B cell (primary cell): ENCODE measurements at regions not wholly inside any gene's neighbourhood (a gene's known extent, or its start where the extent isn't known, plus 50 kb on each side); places are given as distances from the start of the nearest gene placed in this dataset.

Experiments used
- ATAC-seq: fragments of 200-7000 bp; cut with Tn5 transposase; one replicate; pipeline ENCODE4 v1.10.0; 2021; ENCODE audit warnings: low read depth, mild to moderate bottlenecking, moderate number of reproducible peaks, moderate library complexity
- CTCF ChIA-PET: fragments of 350-600 bp; sonication (Branson Sonifier 250); formaldehyde crosslinking; loops from one replicate; lab custom pipeline; 2021; ENCODE audit warnings: antibody characterized with exemption, inconsistent platforms; lab: Charles Lee
- POLR2A ChIA-PET: fragments of 350-600 bp; sonication (Branson Sonifier 250); formaldehyde crosslinking; loops from one replicate; lab custom pipeline; 2021; ENCODE audit warnings: antibody characterized with exemption; lab: Charles Lee
- DNase-seq: peaks from one replicate; pipeline ENCODE4 v3.0.0; 2013
- H2AFZ ChIP-seq: 2 replicates; pipeline ENCODE4 v1.6.1; 2012; ENCODE audit warnings: mild to moderate bottlenecking, low read depth, low read length; ENCODE audit not compliant: insufficient read depth, poor library complexity, severe bottlenecking
- H3K27ac ChIP-seq, 2 donors: 1 replicate in 1 of 2; 2 replicates in 1 of 2; pipeline ENCODE4 v1.5.1; 2012 to 2013; ENCODE audit warnings: low read length in 2 of 2, mild to moderate bottlenecking in 2 of 2, moderate library complexity in 1 of 2
- H3K27me3 ChIP-seq, 4 experiments: fragments of 200-600 bp in 1 of 4; sonication (generic) in 1 of 4; replicated peaks in 1 of 4; 1 replicate in 2 of 4; 2 replicates in 2 of 4; pipeline versions ENCODE4 v1.6.1 to v1.7.0; 2013 to 2016; ENCODE audit warnings: low read length in 3 of 4, mild to moderate bottlenecking in 2 of 4, mixed read lengths in 1 of 4, moderate library complexity in 1 of 4; ENCODE audit not compliant: insufficient read depth in 4 of 4, control insufficient read depth in 3 of 4; ENCODE audit errors: control extremely low read depth in 1 of 4
- H3K36me3 ChIP-seq, 2 experiments: replicated peaks in 1 of 2; 1 replicate in 1 of 2; 2 replicates in 1 of 2; pipeline versions ENCODE4 v1.6.1 to v1.7.1; 2013; ENCODE audit warnings: low read length in 1 of 2; ENCODE audit not compliant: insufficient read depth in 2 of 2, control insufficient read depth in 1 of 2; ENCODE audit errors: control extremely low read depth in 1 of 2, extremely low read depth in 1 of 2
- H3K4me1 ChIP-seq, 2 donors: fragments of 200-600 bp in 1 of 2; sonication (generic) in 1 of 2; 1 replicate in 1 of 2; 2 replicates in 1 of 2; pipeline versions ENCODE4 v1.5.1 to v1.6.1; 2013 to 2017; ENCODE audit warnings: low read length in 2 of 2; ENCODE audit not compliant: control insufficient read depth in 2 of 2, insufficient read depth in 2 of 2
- H3K4me2 ChIP-seq: replicated peaks from 2 replicates; pipeline ENCODE3; 2012; ENCODE audit warnings: mild to moderate bottlenecking, low read depth, low read length; ENCODE audit not compliant: poor library complexity, severe bottlenecking
- H3K4me3 ChIP-seq, 5 experiments: fragments of 200-600 bp in 1 of 5; sonication (generic) in 1 of 5; 1 replicate in 3 of 5; 2 replicates in 2 of 5; pipeline versions ENCODE4 v1.5.1 to v1.7.0; 2011 to 2016; ENCODE audit warnings: low read length in 4 of 5, mild to moderate bottlenecking in 4 of 5, low read depth in 2 of 5, control low read depth in 1 of 5, moderate library complexity in 1 of 5; ENCODE audit not compliant: insufficient read depth in 1 of 5; ENCODE audit errors: control extremely low read depth in 1 of 5, extremely low read depth in 1 of 5
- H3K79me2 ChIP-seq: fragments of 200-600 bp; sonication (generic); one replicate; pipeline ENCODE4 v1.6.0; 2016; ENCODE audit warnings: low read length; ENCODE audit not compliant: control insufficient read depth, insufficient read depth
- H3K9ac ChIP-seq: fragments of 200-600 bp; sonication (generic); 2 replicates; pipeline ENCODE4 v1.6.1; 2017; ENCODE audit warnings: mild to moderate bottlenecking, low read length, moderate library complexity
- H3K9me3 ChIP-seq, 3 donors: one replicate each; pipeline versions ENCODE4 v1.6.1 to v1.7.1; 2013; ENCODE audit warnings: low read length in 2 of 3; ENCODE audit not compliant: control insufficient read depth in 2 of 3, insufficient read depth in 1 of 3; ENCODE audit errors: control extremely low read depth in 1 of 3
- H4K20me1 ChIP-seq: 2 replicates; pipeline ENCODE4 v1.6.0; 2012; ENCODE audit warnings: mild to moderate bottlenecking, low read length; ENCODE audit not compliant: insufficient read depth, control insufficient read depth, poor library complexity, severe bottlenecking
- H3K27ac Mint-ChIP-seq: one replicate; pipeline ENCODE4 v1.8.0; 2021; ENCODE audit warnings: mixed read lengths
- H3K27me3 Mint-ChIP-seq: one replicate; pipeline ENCODE4 v1.8.0; 2021; ENCODE audit warnings: mixed read lengths
- H3K4me1 Mint-ChIP-seq: one replicate; pipeline ENCODE4 v1.8.0; 2021; ENCODE audit warnings: mixed read lengths
- H3K4me3 Mint-ChIP-seq: one replicate; pipeline ENCODE4 v1.8.0; 2021; ENCODE audit warnings: mixed read lengths
- H3K9me3 Mint-ChIP-seq: one replicate; pipeline ENCODE4 v1.8.0; 2022; ENCODE audit warnings: mixed read lengths; ENCODE audit not compliant: insufficient read depth
- EZH2 ChIP-seq: IDR thresholded peaks from 2 replicates; pipeline ENCODE4 v1.6.1; 2012; ENCODE audit warnings: borderline replicate concordance, low read depth, mild to moderate bottlenecking, moderate library complexity, low read length; ENCODE audit not compliant: insufficient read depth, poor library complexity, severe bottlenecking
- WGBS: methylation state at CpG from one replicate; pipeline ENCODE4 v1.1.5; 2013; ENCODE audit warnings: missing lambda C conversion rate; ENCODE audit not compliant: insufficient coverage; 5-methylcytosine and 5-hydroxymethylcytosine counted together
- intact Hi-C: fragments of 100-400 bp; cut with micrococcal nuclease; formaldehyde crosslinking; loops from one replicate; pipeline ENCODE4 v1.10.0; 2022
- TF ChIP-seq, protein P1 (sequence below): fragments of 200-600 bp; IDR thresholded peaks from one replicate; pipeline ENCODE4 v1.8.0; 2022; ENCODE audit warnings: antibody characterized with exemption, mild to moderate bottlenecking

GRCh38 chr10:129057856-129058663, 409.0 kb upstream of the MGMT start:
- Mint-ChIP-seq H3K27me3 (peaks cover 4% of the 10 kb centered on the region), H3K4me1 (peaks cover 12% of the 10 kb centered on the region), H3K4me3 (no peak overlapping the region), H3K9me3 (no peaks in the 10 kb centered on the region), H3K27ac (no peak overlapping the region)
- no peak for TF ChIP-seq EZH2
- TF ChIP-seq, protein P1, sequence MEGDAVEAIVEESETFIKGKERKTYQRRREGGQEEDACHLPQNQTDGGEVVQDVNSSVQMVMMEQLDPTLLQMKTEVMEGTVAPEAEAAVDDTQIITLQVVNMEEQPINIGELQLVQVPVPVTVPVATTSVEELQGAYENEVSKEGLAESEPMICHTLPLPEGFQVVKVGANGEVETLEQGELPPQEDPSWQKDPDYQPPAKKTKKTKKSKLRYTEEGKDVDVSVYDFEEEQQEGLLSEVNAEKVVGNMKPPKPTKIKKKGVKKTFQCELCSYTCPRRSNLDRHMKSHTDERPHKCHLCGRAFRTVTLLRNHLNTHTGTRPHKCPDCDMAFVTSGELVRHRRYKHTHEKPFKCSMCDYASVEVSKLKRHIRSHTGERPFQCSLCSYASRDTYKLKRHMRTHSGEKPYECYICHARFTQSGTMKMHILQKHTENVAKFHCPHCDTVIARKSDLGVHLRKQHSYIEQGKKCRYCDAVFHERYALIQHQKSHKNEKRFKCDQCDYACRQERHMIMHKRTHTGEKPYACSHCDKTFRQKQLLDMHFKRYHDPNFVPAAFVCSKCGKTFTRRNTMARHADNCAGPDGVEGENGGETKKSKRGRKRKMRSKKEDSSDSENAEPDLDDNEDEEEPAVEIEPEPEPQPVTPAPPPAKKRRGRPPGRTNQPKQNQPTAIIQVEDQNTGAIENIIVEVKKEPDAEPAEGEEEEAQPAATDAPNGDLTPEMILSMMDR, result no peak
- Histone ChIP-seq H2AFZ (no peak overlapping the region), H3K9ac (no peak overlapping the region), H3K27me3 (no peaks in the 10 kb centered on the region), H3K9me3 (no peaks in the 10 kb centered on the region), H3K79me2 (no peaks in the 10 kb centered on the region), H3K36me3 (no peaks in the 10 kb centered on the region), H3K4me3 (no peak overlapping the region), H3K4me1 (peaks cover 0 to 12% of the 10 kb centered on the region in 2 donors), H4K20me1 (no peaks in the 10 kb centered on the region), H3K27ac (no peak overlapping the region), H3K4me2 (no peak overlapping the region)
- POLR2A ChIA-PET, result no interaction called here
- CTCF ChIA-PET, result no interaction called here
- intact Hi-C loops, result no loop called here
- ATAC-seq (peak; percentile 28), DNase-seq (no peak)
- WGBS, result 16% methylated on average over 13 of the region's 15 CpGs

DNA sequence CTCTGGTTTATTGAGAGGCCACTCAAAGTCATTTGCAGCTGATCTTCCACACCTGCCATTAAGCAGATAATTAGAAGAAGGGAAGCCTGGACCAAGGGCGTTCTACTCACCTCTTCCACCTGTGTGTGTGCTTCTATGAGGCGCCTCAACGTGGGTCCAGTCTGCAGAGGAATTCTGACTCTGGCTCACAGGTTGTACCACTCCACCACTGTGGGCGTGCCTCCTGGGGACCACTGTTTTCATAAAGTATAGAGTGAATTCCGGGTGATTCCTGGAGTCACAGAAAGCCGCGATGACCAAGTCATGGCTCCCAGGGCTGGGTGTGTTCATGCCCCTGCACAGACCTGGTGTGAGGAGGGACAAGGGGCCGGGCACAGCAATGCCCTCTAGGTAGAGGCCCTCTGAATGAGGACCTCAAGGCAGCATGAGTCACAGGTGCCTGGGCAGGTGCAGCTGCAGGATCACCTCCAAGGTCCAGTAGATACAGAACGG, 408.3 kb upstream of the MGMT start:
- peaks cover 0 to 12% of the 10 kb centered on the region in 2 donors for H3K4me1 ChIP-seq
- no peak overlapping the region for H2AFZ ChIP-seq
- Mint-ChIP-seq H3K4me3 (no peak overlapping the region), H3K27me3 (peaks cover 4% of the 10 kb centered on the region), H3K9me3 (no peaks in the 10 kb centered on the region), H3K4me1 (peaks cover 12% of the 10 kb centered on the region), H3K27ac (no peak overlapping the region)
- TF ChIP-seq, protein P1, result no peak
- TF ChIP-seq EZH2, result no peak
- POLR2A ChIA-PET, result no interaction called here
- H3K4me3 ChIP-seq, result no peak overlapping the region
- no peaks in the 10 kb centered on the region for H3K79me2 ChIP-seq
- no peak overlapping the region for H3K9ac ChIP-seq
- H3K4me2 ChIP-seq, result no peak overlapping the region
- no peak overlapping the region for H3K27ac ChIP-seq
- DNase-seq, result no peak
- no peak for ATAC-seq
- CTCF ChIA-PET, result no interaction called here
- WGBS, result 88% methylated on average over 8 of the region's 9 CpGs
- H3K9me3 ChIP-seq, result no peaks in the 10 kb centered on the region
- intact Hi-C loops, result no loop called here
- no peaks in the 10 kb centered on the region for H3K36me3 ChIP-seq
- H3K27me3 ChIP-seq, result no peaks in the 10 kb centered on the region
- no peaks in the 10 kb centered on the region for H4K20me1 ChIP-seq
